HG03442 (cell line): ENCODE measurements at regions not wholly inside any gene's neighbourhood (a gene's known extent, or its start where the extent isn't known, plus 50 kb on each side); places are given as distances from the start of the nearest gene placed in this dataset.

Experiments used
- ATAC-seq: cut with Tn5 transposase; IDR thresholded peaks from one replicate; pipeline ENCODE4 v1.9.1; 2021; ENCODE audit warnings: mild to moderate bottlenecking, moderate library complexity; ENCODE audit not compliant: unreplicated experiment

- no peak for ATAC-seq
Observed at GRCh38 chr9:129368444-129368978, 190.4 kb upstream of the IER5L start.

- ATAC-seq: no peak
Observed at GRCh38 chr9:129367287-129367686, 189.2 kb upstream of the IER5L start.

GRCh38 chr9:129365196-129365595, 187.1 kb upstream of the IER5L start:
- ATAC-seq: no peak

- ATAC-seq: no peak
Observed at GRCh38 chr9:129363216-129363873, 185.3 kb upstream of the IER5L start.

- ATAC-seq: no peak
Observed at GRCh38 chr9:129362287-129363000, 184.4 kb upstream of the IER5L start.

- ATAC-seq: no peak
Observed at GRCh38 chr9:129361196-129361595, 183.1 kb upstream of the IER5L start.

GRCh38 chr9:129359916-129360536, 182.0 kb upstream of the IER5L start:
- ATAC-seq: no peak

- no peak for ATAC-seq
Observed at GRCh38 chr9:129359162-129359811, 181.2 kb upstream of the IER5L start.

- ATAC-seq: no peak
Observed at GRCh38 chr9:129358621-129359154, 180.6 kb upstream of the IER5L start.

- ATAC-seq: no peak
Observed at GRCh38 chr9:129357773-129358245, 179.7 kb upstream of the IER5L start.

- ATAC-seq: no peak
Observed at GRCh38 chr9:129356871-129357772, 179.1 kb upstream of the IER5L start.

GRCh38 chr9:129355631-129356030, 177.6 kb upstream of the IER5L start:
- no peak for ATAC-seq

- no peak for ATAC-seq
Observed at GRCh38 chr9:129354498-129354897, 176.4 kb upstream of the IER5L start.

- no peak for ATAC-seq
Observed at GRCh38 chr9:129353697-129354336, 175.8 kb upstream of the IER5L start.

- ATAC-seq: no peak
Observed at GRCh38 chr9:129352146-129352865, 174.2 kb upstream of the IER5L start.

GRCh38 chr9:129351642-129352145, 173.6 kb upstream of the IER5L start:
- no peak for ATAC-seq

- no peak for ATAC-seq
Observed at GRCh38 chr9:129351058-129351641, 173.1 kb upstream of the IER5L start.
